ENCODE measurements at regions not wholly inside any gene's neighbourhood (a gene's known extent, or its start where the extent isn't known, plus 50 kb on each side); places are given as distances from the start of the nearest gene placed in this dataset.

DNA sequence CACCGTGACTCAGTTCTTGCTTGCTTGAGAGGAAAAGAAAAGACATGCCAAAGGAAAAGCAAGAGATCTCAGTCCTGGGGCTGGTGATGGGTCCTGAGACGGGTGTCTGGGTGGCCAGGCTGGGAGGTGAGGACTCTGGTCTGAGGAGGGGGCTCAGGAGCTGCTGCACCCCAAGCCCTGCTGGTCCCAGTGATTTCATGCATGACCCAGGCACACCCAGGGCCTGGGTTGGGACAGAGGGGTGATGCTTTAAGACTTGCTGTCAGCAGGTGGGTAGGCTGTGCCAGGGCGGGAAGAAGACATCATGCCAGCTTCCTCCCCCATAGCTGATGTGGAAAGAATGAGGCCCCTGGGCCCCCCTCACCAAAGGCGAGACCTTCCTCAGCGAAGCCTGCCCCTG lies 65.1 kb upstream of the PMEPA1 start:
- no peak overlapping the region for H3K4me2 ChIP-seq (ENCODE audit: low read length)
- H3K9ac ChIP-seq (ENCODE audit: low read length): no peak overlapping the region
- no peaks in the 10 kb centered on the region for H3K79me2 ChIP-seq (ENCODE audit: insufficient read depth, low read length)
- ChIA-PET POLR2A (no interaction called here), RAD21 (ENCODE audit: low non-redundant PET in 1 of 2, low total read pairs in 2 of 2, uncharacterized antibody in 2 of 2, unreplicated experiment in 2 of 2) (no interaction called here), CTCF (no interaction called here)
- peaks cover 9 to 10% of the 10 kb centered on the region in 2 experiments; a peak in 3 of 4 replicates for H3K4me1 ChIP-seq (ENCODE audit: control insufficient read depth in 1 of 2, insufficient read depth in 2 of 2, low read length in 2 of 2)
- no peaks in the 10 kb centered on the region for H3K9me2 ChIP-seq (ENCODE audit: insufficient read depth)
- peaks cover 64% of the 10 kb centered on the region for H3K27me3 ChIP-seq (ENCODE audit: insufficient read depth, low read length)
- no peaks in the 10 kb centered on the region for H3K9me3 ChIP-seq (ENCODE audit: control insufficient read depth in 1 of 2, insufficient read depth in 1 of 2, low read depth in 1 of 2, low read length in 2 of 2)
- ATAC-seq: no peak
- no peak overlapping the region for H3K4me3 ChIP-seq (replicated peaks in 1 of 2; ENCODE audit: low read depth in 1 of 2, low read length in 2 of 2)
- no peak overlapping the region for H3K27ac ChIP-seq (ENCODE audit: low read depth, low read length)
- no peaks in the 10 kb centered on the region for H3K36me3 ChIP-seq (ENCODE audit: control insufficient read depth in 1 of 2, insufficient read depth in 2 of 2, low read length in 2 of 2)
- no TSS peak for BruUV-seq (replicated peaks)
- no peak for DNase-seq (ENCODE audit: low read depth, low spot score)
- TF ChIP-seq POLR2A (IDR thresholded peaks at IDR 0.05; ENCODE audit: borderline replicate concordance, extremely low read depth, insufficient read depth, insufficient read length): no peak
- TF ChIP-seq SP1 (IDR thresholded peaks at IDR 0.05; ENCODE audit: low read depth): no peak
- TF ChIP-seq ZFX (IDR thresholded peaks at IDR 0.05): no peak
- no peak for TF ChIP-seq FOSL1 (IDR thresholded peaks at IDR 0.05; ENCODE audit: low read depth)
- no peak for TF ChIP-seq EGR1 (IDR thresholded peaks at IDR 0.05; ENCODE audit: low read depth)
- no peak for TF ChIP-seq TCF7L2 (IDR thresholded peaks at IDR 0.05; ENCODE audit: borderline replicate concordance, extremely low read depth, insufficient read depth, insufficient read length)
- no peak for TF ChIP-seq SIN3A (IDR thresholded peaks at IDR 0.05; ENCODE audit: low read depth)
- no peak for TF ChIP-seq EZH2 (IDR thresholded peaks at IDR 0.05)
- TF ChIP-seq, protein P1, sequence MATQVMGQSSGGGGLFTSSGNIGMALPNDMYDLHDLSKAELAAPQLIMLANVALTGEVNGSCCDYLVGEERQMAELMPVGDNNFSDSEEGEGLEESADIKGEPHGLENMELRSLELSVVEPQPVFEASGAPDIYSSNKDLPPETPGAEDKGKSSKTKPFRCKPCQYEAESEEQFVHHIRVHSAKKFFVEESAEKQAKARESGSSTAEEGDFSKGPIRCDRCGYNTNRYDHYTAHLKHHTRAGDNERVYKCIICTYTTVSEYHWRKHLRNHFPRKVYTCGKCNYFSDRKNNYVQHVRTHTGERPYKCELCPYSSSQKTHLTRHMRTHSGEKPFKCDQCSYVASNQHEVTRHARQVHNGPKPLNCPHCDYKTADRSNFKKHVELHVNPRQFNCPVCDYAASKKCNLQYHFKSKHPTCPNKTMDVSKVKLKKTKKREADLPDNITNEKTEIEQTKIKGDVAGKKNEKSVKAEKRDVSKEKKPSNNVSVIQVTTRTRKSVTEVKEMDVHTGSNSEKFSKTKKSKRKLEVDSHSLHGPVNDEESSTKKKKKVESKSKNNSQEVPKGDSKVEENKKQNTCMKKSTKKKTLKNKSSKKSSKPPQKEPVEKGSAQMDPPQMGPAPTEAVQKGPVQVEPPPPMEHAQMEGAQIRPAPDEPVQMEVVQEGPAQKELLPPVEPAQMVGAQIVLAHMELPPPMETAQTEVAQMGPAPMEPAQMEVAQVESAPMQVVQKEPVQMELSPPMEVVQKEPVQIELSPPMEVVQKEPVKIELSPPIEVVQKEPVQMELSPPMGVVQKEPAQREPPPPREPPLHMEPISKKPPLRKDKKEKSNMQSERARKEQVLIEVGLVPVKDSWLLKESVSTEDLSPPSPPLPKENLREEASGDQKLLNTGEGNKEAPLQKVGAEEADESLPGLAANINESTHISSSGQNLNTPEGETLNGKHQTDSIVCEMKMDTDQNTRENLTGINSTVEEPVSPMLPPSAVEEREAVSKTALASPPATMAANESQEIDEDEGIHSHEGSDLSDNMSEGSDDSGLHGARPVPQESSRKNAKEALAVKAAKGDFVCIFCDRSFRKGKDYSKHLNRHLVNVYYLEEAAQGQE (IDR thresholded peaks at IDR 0.05; ENCODE audit: low read depth): no peak
- TF ChIP-seq, protein P2, sequence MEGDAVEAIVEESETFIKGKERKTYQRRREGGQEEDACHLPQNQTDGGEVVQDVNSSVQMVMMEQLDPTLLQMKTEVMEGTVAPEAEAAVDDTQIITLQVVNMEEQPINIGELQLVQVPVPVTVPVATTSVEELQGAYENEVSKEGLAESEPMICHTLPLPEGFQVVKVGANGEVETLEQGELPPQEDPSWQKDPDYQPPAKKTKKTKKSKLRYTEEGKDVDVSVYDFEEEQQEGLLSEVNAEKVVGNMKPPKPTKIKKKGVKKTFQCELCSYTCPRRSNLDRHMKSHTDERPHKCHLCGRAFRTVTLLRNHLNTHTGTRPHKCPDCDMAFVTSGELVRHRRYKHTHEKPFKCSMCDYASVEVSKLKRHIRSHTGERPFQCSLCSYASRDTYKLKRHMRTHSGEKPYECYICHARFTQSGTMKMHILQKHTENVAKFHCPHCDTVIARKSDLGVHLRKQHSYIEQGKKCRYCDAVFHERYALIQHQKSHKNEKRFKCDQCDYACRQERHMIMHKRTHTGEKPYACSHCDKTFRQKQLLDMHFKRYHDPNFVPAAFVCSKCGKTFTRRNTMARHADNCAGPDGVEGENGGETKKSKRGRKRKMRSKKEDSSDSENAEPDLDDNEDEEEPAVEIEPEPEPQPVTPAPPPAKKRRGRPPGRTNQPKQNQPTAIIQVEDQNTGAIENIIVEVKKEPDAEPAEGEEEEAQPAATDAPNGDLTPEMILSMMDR (IDR thresholded peaks at IDR 0.05 in 2 of 3, conservative IDR thresholded peaks at IDR 0.05 in 1 of 3; ENCODE audit: borderline replicate concordance in 1 of 3, insufficient read depth in 1 of 3, low read depth in 2 of 3, low read length in 2 of 3): no peak
- H4K20me1 ChIP-seq (ENCODE audit: insufficient read depth): no peaks in the 10 kb centered on the region; the same call in 1 of the 2 replicates
- intact Hi-C loops (cut with micrococcal nuclease): no loop called here
- no peak overlapping the region for H2AFZ ChIP-seq (ENCODE audit: low read depth, low read length, poor library complexity, severe bottlenecking)

Measured in HCT116 (cell line).